ENCODE measurements at regions not wholly inside any gene's neighbourhood (a gene's known extent, or its start where the extent isn't known, plus 50 kb on each side); places are given as distances from the start of the nearest gene placed in this dataset.
"Not testable (repeated sequence)": the region's sequence is repeated elsewhere in the genome, so short reads cannot be mapped to it uniquely, and the experiment has no call there.

DNA sequence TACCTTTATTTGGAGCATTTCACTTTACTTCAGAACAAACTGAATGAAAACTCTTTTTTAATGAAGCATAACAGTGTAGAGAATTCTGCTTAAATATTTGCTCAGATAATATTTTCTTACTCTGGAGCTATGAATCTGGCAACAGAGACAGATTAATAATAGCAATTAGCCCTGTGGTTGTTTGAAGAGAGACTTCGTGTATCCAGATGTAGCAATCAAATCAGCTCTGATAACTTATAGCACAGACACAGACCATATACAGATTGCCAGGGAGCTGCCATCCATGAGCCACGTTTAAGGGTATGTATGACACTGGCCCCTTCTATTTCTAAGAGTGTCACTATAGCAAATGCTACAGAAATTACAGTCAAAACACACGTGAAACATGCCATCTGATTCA, 146.6 kb downstream of the EXOC5 start:
- no peak overlapping the region for H3K27ac ChIP-seq (ENCODE audit: insufficient read depth, low read depth, low read length)
- H3K4me3 ChIP-seq (replicated peaks in 1 of 3; ENCODE audit: insufficient read depth in 1 of 3, low read depth in 1 of 3, low read length in 3 of 3), result no peak overlapping the region
- no peak for FAIRE-seq
- H4K20me1 ChIP-seq (replicated peaks; ENCODE audit: control insufficient read depth, extremely low read depth, insufficient read depth, low read length), result no peaks in the 10 kb centered on the region
- ChIA-PET CTCF (no interaction called here), POLR2A (no interaction called here)
- no peaks in the 10 kb centered on the region for H3K79me2 ChIP-seq (ENCODE audit: control insufficient read depth, insufficient read depth, low read length)
- no peaks in the 10 kb centered on the region for H3K4me1 ChIP-seq (ENCODE audit: control insufficient read depth, extremely low read depth, insufficient read depth, low read length)
- H3K27me3 ChIP-seq (ENCODE audit: control insufficient read depth in 2 of 2, insufficient read depth in 2 of 2, low read length in 2 of 2), result peaks cover 0 to 2% of the 10 kb centered on the region in 2 experiments
- intact Hi-C loops (cut with micrococcal nuclease) (no loop called here), dilution Hi-C loops (cut with MboI; ENCODE audit: extremely low pct_ligation_motif_present, low sequenced_read_pairs) (no loop called here)
- no peak overlapping the region for H3K9ac ChIP-seq (replicated peaks; ENCODE audit: extremely low read depth, insufficient read depth, low read length)
- no TSS peak for BruUV-seq (replicated peaks)
- H3K9me3 ChIP-seq (replicated peaks; ENCODE audit: control insufficient read depth, insufficient read depth, low read length), result no peaks in the 10 kb centered on the region
- H3K4me2 ChIP-seq (ENCODE audit: insufficient read depth, low read length), result no peak overlapping the region
- no peak for DNase-seq (ENCODE audit: low read depth, low spot score)
- no peak overlapping the region for H2AFZ ChIP-seq (ENCODE audit: low read depth, low read length)
- no peaks in the 10 kb centered on the region for H3K9me1 ChIP-seq (replicated peaks; ENCODE audit: control insufficient read depth, extremely low read depth, insufficient read depth, low read length)
- H3K36me3 ChIP-seq (ENCODE audit: control insufficient read depth in 2 of 2, extremely low read depth in 1 of 2, insufficient read depth in 2 of 2, low read length in 2 of 2), result no peaks in the 10 kb centered on the region
- TF ChIP-seq FOS (IDR thresholded peaks at IDR 0.05; ENCODE audit: borderline replicate concordance, insufficient read depth, low read length) (no peak), POLR2AphosphoS5 (IDR thresholded peaks at IDR 0.05; ENCODE audit: insufficient read depth, low read depth, low read length) (no peak), MYC (IDR thresholded peaks at IDR 0.05; ENCODE audit: low read depth, low read length) (no peak), POLR2A (IDR thresholded peaks at IDR 0.05; ENCODE audit: low read depth, low read length) (no peak), GATA2 (IDR thresholded peaks at IDR 0.05; ENCODE audit: insufficient read depth, insufficient read length, low read depth, low read length) (no peak), EZH2 (IDR thresholded peaks at IDR 0.05; ENCODE audit: borderline replicate concordance, low read depth, low read length, severe bottlenecking) (no peak), JUN (IDR thresholded peaks at IDR 0.05; ENCODE audit: borderline replicate concordance, insufficient read depth, insufficient read length, low read depth) (no peak)
- TF ChIP-seq, protein P1, sequence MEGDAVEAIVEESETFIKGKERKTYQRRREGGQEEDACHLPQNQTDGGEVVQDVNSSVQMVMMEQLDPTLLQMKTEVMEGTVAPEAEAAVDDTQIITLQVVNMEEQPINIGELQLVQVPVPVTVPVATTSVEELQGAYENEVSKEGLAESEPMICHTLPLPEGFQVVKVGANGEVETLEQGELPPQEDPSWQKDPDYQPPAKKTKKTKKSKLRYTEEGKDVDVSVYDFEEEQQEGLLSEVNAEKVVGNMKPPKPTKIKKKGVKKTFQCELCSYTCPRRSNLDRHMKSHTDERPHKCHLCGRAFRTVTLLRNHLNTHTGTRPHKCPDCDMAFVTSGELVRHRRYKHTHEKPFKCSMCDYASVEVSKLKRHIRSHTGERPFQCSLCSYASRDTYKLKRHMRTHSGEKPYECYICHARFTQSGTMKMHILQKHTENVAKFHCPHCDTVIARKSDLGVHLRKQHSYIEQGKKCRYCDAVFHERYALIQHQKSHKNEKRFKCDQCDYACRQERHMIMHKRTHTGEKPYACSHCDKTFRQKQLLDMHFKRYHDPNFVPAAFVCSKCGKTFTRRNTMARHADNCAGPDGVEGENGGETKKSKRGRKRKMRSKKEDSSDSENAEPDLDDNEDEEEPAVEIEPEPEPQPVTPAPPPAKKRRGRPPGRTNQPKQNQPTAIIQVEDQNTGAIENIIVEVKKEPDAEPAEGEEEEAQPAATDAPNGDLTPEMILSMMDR (IDR thresholded peaks at IDR 0.05; ENCODE audit: extremely low read depth in 1 of 2, insufficient read depth in 1 of 2, low read depth in 1 of 2, low read length in 2 of 2), result no peak
- TF ChIP-seq, protein P2, sequence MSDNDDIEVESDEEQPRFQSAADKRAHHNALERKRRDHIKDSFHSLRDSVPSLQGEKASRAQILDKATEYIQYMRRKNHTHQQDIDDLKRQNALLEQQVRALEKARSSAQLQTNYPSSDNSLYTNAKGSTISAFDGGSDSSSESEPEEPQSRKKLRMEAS (IDR thresholded peaks at IDR 0.05; ENCODE audit: insufficient read depth, insufficient read length), result no peak

DNA sequence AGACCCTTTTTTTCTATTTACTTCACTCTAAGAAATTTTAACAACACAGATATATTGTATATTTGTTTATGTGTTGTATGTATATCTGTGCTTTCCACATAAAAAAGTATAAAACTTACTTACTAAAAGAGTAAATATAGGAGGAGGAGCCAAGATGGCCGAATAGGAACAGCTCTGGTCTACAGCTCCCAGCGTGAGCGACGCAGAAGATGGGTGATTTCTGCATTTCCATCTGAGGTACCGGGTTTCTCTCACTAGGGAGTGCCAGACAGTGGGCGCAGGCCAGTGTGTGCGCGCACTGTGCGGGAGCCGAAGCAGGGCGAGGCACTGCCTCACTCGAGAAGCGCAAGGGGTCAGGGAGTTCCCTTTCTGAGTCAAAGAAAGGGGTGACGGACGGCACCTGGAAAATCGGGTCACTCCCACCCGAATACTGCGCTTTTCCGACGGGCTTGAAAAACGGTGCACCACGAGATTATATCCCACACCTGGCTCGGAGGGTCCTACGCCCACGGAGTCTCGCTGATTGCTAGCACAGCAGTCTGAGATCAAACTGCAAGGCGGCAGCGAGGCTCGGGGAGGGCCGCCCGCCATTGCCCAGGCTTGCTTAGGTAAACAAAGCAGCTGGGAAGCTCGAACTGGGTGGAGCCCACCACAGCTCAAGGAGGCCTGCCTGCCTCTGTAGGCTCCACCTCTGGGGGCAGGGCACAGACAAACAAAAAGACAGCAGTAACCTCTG, 156.5 kb downstream of the EXOC5 start:
- DNase-seq (ENCODE audit: low read depth, low spot score); H3K27ac ChIP-seq (ENCODE audit: insufficient read depth, low read depth, low read length); BruUV-seq (replicated peaks); POLR2A ChIA-PET; dilution Hi-C loops (cut with MboI; ENCODE audit: extremely low pct_ligation_motif_present, low sequenced_read_pairs); H3K36me3 ChIP-seq (ENCODE audit: control insufficient read depth in 2 of 2, extremely low read depth in 1 of 2, insufficient read depth in 2 of 2, low read length in 2 of 2); H3K4me3 ChIP-seq (replicated peaks in 1 of 3; ENCODE audit: insufficient read depth in 1 of 3, low read depth in 1 of 3, low read length in 3 of 3); intact Hi-C loops (cut with micrococcal nuclease); H2AFZ ChIP-seq (ENCODE audit: low read depth, low read length); H3K9me3 ChIP-seq (replicated peaks; ENCODE audit: control insufficient read depth, insufficient read depth, low read length); H4K20me1 ChIP-seq (replicated peaks; ENCODE audit: control insufficient read depth, extremely low read depth, insufficient read depth, low read length); H3K79me2 ChIP-seq (ENCODE audit: control insufficient read depth, insufficient read depth, low read length); H3K27me3 ChIP-seq (ENCODE audit: control insufficient read depth in 2 of 2, insufficient read depth in 2 of 2, low read length in 2 of 2); FAIRE-seq; H3K9ac ChIP-seq (replicated peaks; ENCODE audit: extremely low read depth, insufficient read depth, low read length); CTCF ChIA-PET; H3K9me1 ChIP-seq (replicated peaks; ENCODE audit: control insufficient read depth, extremely low read depth, insufficient read depth, low read length); H3K4me1 ChIP-seq (ENCODE audit: control insufficient read depth, extremely low read depth, insufficient read depth, low read length): not testable (repeated sequence)
- peak overlapping the region; percentile 42 for H3K4me2 ChIP-seq (ENCODE audit: insufficient read depth, low read length)

- POLR2A ChIA-PET; FAIRE-seq; H3K4me2 ChIP-seq (ENCODE audit: insufficient read depth, low read length); H2AFZ ChIP-seq (ENCODE audit: low read depth, low read length); H4K20me1 ChIP-seq (replicated peaks; ENCODE audit: control insufficient read depth, extremely low read depth, insufficient read depth, low read length); H3K9me1 ChIP-seq (replicated peaks; ENCODE audit: control insufficient read depth, extremely low read depth, insufficient read depth, low read length); intact Hi-C loops (cut with micrococcal nuclease); dilution Hi-C loops (cut with MboI; ENCODE audit: extremely low pct_ligation_motif_present, low sequenced_read_pairs); H3K9me3 ChIP-seq (replicated peaks; ENCODE audit: control insufficient read depth, insufficient read depth, low read length); CTCF ChIA-PET; H3K4me1 ChIP-seq (ENCODE audit: control insufficient read depth, extremely low read depth, insufficient read depth, low read length); H3K4me3 ChIP-seq (replicated peaks in 1 of 3; ENCODE audit: insufficient read depth in 1 of 3, low read depth in 1 of 3, low read length in 3 of 3); H3K9ac ChIP-seq (replicated peaks; ENCODE audit: extremely low read depth, insufficient read depth, low read length); BruUV-seq (replicated peaks); H3K27ac ChIP-seq (ENCODE audit: insufficient read depth, low read depth, low read length); H3K79me2 ChIP-seq (ENCODE audit: control insufficient read depth, insufficient read depth, low read length); H3K36me3 ChIP-seq (ENCODE audit: control insufficient read depth in 2 of 2, extremely low read depth in 1 of 2, insufficient read depth in 2 of 2, low read length in 2 of 2); H3K27me3 ChIP-seq (ENCODE audit: control insufficient read depth in 2 of 2, insufficient read depth in 2 of 2, low read length in 2 of 2); DNase-seq (ENCODE audit: low read depth, low spot score): not testable (repeated sequence)
Measured at GRCh38 chr14:57110411-57110810, 158.3 kb downstream of the EXOC5 start.
